Liver (tissue), 8 donors: ENCODE measurements at regions not wholly inside any gene's neighbourhood (a gene's known extent, or its start where the extent isn't known, plus 50 kb on each side); places are given as distances from the start of the nearest gene placed in this dataset.

ENCODE experiments used
- DNase-seq: peaks from one replicate; pipeline ENCODE4 v3.0.0-alpha.2; 2017; ENCODE audit warnings: low spot score
- H3K27ac ChIP-seq, 2 donors: one replicate each; pipeline ENCODE4 v1.7.0; 2013; ENCODE audit warnings: inconsistent platforms in 2 of 2, low read length in 2 of 2, control low read depth in 1 of 2, low read depth in 1 of 2, mild to moderate bottlenecking in 1 of 2
- H3K27me3 ChIP-seq, 4 donors: one replicate each; pipeline versions ENCODE4 v1.6.1 to v1.7.0; 2013; ENCODE audit warnings: low read length in 3 of 4, inconsistent platforms in 1 of 4, mild to moderate bottlenecking in 1 of 4, moderate library complexity in 1 of 4; ENCODE audit not compliant: control insufficient read depth in 4 of 4, insufficient read depth in 4 of 4
- H3K36me3 ChIP-seq, 4 donors: one replicate each; pipeline versions ENCODE4 v1.6.1 to v1.7.0; 2013; ENCODE audit warnings: low read length in 3 of 4, mild to moderate bottlenecking in 3 of 4, low read depth in 1 of 4, moderate library complexity in 1 of 4; ENCODE audit not compliant: control insufficient read depth in 4 of 4, insufficient read depth in 3 of 4
- H3K4me1 ChIP-seq, 4 donors: one replicate each; pipeline versions ENCODE4 v1.6.1 to v1.7.0; 2013; ENCODE audit warnings: low read length in 3 of 4, mild to moderate bottlenecking in 3 of 4, moderate library complexity in 1 of 4; ENCODE audit not compliant: control insufficient read depth in 4 of 4, insufficient read depth in 4 of 4
- H3K4me3 ChIP-seq, 3 donors: one replicate each; pipeline versions ENCODE4 v1.6.1 to v1.7.0; 2013; ENCODE audit warnings: low read length in 3 of 3, control low read depth in 1 of 3, low read depth in 1 of 3, mild to moderate bottlenecking in 1 of 3
- H3K9ac ChIP-seq, 2 donors: one replicate each; pipeline ENCODE4 v1.7.0; 2013; ENCODE audit warnings: low read length in 2 of 2, mild to moderate bottlenecking in 2 of 2, moderate library complexity in 2 of 2, control low read depth in 1 of 2, low read depth in 1 of 2
- H3K9me3 ChIP-seq, 4 donors: one replicate each; pipeline versions ENCODE4 v1.6.1 to v1.7.0; 2013; ENCODE audit warnings: low read length in 3 of 4; ENCODE audit not compliant: control insufficient read depth in 4 of 4
- EGR1 ChIP-seq, 2 donors: IDR thresholded peaks; 2 replicates each; pipeline ENCODE4 v1.6.1; 2016 to 2018; ENCODE audit warnings: antibody characterized with exemption in 2 of 2, low read depth in 2 of 2
- FOXA1 ChIP-seq: IDR thresholded peaks from 2 replicates; pipeline ENCODE4 v1.6.1; 2016; ENCODE audit warnings: antibody characterized with exemption
- FOXA2 ChIP-seq: IDR thresholded peaks from 2 replicates; pipeline ENCODE4 v1.6.1; 2016; ENCODE audit warnings: antibody characterized with exemption
- GABPA ChIP-seq, 2 donors: IDR thresholded peaks in 1 of 2; conservative IDR thresholded peaks in 1 of 2; 2 replicates each; pipeline ENCODE4 v1.6.1; 2016; ENCODE audit warnings: antibody characterized with exemption in 2 of 2, mild to moderate bottlenecking in 1 of 2, moderate library complexity in 1 of 2
- HNF4A ChIP-seq, 2 donors: conservative IDR thresholded peaks; 2 replicates each; pipeline ENCODE4 v1.6.1; 2016; ENCODE audit warnings: antibody characterized with exemption in 2 of 2, mild to moderate bottlenecking in 2 of 2
- HNF4G ChIP-seq: IDR thresholded peaks from 2 replicates; pipeline ENCODE4 v1.6.1; 2016; ENCODE audit warnings: antibody characterized with exemption
- JUND ChIP-seq, 2 donors: IDR thresholded peaks; 2 replicates each; pipeline ENCODE4 v1.6.1; 2016; ENCODE audit warnings: antibody characterized with exemption in 2 of 2
- MAX ChIP-seq: IDR thresholded peaks from 2 replicates; pipeline ENCODE4 v1.6.1; 2016; ENCODE audit warnings: antibody characterized with exemption
- NR2F2 ChIP-seq: IDR thresholded peaks from 2 replicates; pipeline ENCODE4 v1.6.1; 2016; ENCODE audit warnings: antibody characterized with exemption
- RAD21 ChIP-seq, 2 donors: IDR thresholded peaks; 2 replicates each; pipeline ENCODE4 v1.6.1; 2016; ENCODE audit warnings: antibody characterized with exemption in 2 of 2, mild to moderate bottlenecking in 2 of 2
- REST ChIP-seq: IDR thresholded peaks from 2 replicates; pipeline ENCODE4 v1.6.1; 2016; ENCODE audit warnings: antibody characterized with exemption, mild to moderate bottlenecking
- RXRA ChIP-seq, 2 donors: IDR thresholded peaks; 2 replicates each; pipeline ENCODE4 v1.6.1; 2017 to 2018; ENCODE audit warnings: antibody characterized with exemption in 2 of 2, mild to moderate bottlenecking in 1 of 2
- SP1 ChIP-seq: IDR thresholded peaks from 2 replicates; pipeline ENCODE4 v1.6.1; 2018; ENCODE audit warnings: antibody characterized with exemption, mild to moderate bottlenecking
- TAF1 ChIP-seq: conservative IDR thresholded peaks from 2 replicates; pipeline ENCODE4 v1.6.1; 2016; ENCODE audit warnings: antibody characterized with exemption, mild to moderate bottlenecking
- YY1 ChIP-seq: IDR thresholded peaks from 2 replicates; pipeline ENCODE4 v1.6.1; 2016; ENCODE audit warnings: antibody characterized with exemption, mild to moderate bottlenecking
- ZBTB33 ChIP-seq: IDR thresholded peaks from 2 replicates; pipeline ENCODE4 v1.6.1; 2016; ENCODE audit warnings: antibody characterized with exemption
- WGBS: extraction: QIAGEN DNeasy Blood & Tissue Kit; methylation state at CpG from one replicate; pipeline ENCODE4 v1.1.7; 2013; 5-methylcytosine and 5-hydroxymethylcytosine counted together
- TF ChIP-seq, protein P1 (sequence below): fragments of 150-350 bp; IDR thresholded peaks from 2 replicates; pipeline ENCODE4 v1.5.1; 2017; ENCODE audit warnings: improper control_type of control experiment, low read depth, low read length; ENCODE audit not compliant: missing input control
- TF ChIP-seq, protein P2 (sequence below): IDR thresholded peaks from 2 replicates; pipeline ENCODE4 v1.6.1; 2016; ENCODE audit warnings: antibody characterized with exemption
- donor health status: healthy.
- donor health status: healthy.
- donor health status: healthy.
- donor health status: healthy.
- donor health status: healthy.

GRCh38 chr6:12354499-12354898 is 64.3 kb downstream of the EDN1 start:
- H3K27ac ChIP-seq, result no peak overlapping the region
- no peaks in the 10 kb centered on the region for H3K36me3 ChIP-seq
- no peak overlapping the region for H3K4me3 ChIP-seq
- no peaks in the 10 kb centered on the region for H3K27me3 ChIP-seq
- no peak for DNase-seq
- H3K9me3 ChIP-seq, result no peaks in the 10 kb centered on the region
- peaks cover 0 to 6% (median 4%) of the 10 kb centered on the region in 4 donors for H3K4me1 ChIP-seq
- WGBS, result 89% methylated on average over 3 of the region's 3 CpGs
- H3K9ac ChIP-seq, result no peak overlapping the region
- TF ChIP-seq RAD21 (IDR thresholded peaks at IDR 0.05) (no peak), TAF1 (no peak), HNF4A (conservative IDR thresholded peaks at IDR 0.05) (no peak), NR2F2 (no peak), ZBTB33 (no peak), FOXA1 (no peak), RXRA (IDR thresholded peaks at IDR 0.05) (no peak), EGR1 (IDR thresholded peaks at IDR 0.05; ENCODE audit: low read depth in 2 of 2) (no peak), GABPA (IDR thresholded peaks at IDR 0.05 in 1 of 2, conservative IDR thresholded peaks at IDR 0.05 in 1 of 2) (no peak), JUND (IDR thresholded peaks at IDR 0.05) (no peak), SP1 (no peak), HNF4G (no peak), MAX (no peak), REST (no peak), YY1 (no peak), FOXA2 (no peak)
- TF ChIP-seq, protein P1, sequence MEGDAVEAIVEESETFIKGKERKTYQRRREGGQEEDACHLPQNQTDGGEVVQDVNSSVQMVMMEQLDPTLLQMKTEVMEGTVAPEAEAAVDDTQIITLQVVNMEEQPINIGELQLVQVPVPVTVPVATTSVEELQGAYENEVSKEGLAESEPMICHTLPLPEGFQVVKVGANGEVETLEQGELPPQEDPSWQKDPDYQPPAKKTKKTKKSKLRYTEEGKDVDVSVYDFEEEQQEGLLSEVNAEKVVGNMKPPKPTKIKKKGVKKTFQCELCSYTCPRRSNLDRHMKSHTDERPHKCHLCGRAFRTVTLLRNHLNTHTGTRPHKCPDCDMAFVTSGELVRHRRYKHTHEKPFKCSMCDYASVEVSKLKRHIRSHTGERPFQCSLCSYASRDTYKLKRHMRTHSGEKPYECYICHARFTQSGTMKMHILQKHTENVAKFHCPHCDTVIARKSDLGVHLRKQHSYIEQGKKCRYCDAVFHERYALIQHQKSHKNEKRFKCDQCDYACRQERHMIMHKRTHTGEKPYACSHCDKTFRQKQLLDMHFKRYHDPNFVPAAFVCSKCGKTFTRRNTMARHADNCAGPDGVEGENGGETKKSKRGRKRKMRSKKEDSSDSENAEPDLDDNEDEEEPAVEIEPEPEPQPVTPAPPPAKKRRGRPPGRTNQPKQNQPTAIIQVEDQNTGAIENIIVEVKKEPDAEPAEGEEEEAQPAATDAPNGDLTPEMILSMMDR, result no peak
- TF ChIP-seq, protein P2, sequence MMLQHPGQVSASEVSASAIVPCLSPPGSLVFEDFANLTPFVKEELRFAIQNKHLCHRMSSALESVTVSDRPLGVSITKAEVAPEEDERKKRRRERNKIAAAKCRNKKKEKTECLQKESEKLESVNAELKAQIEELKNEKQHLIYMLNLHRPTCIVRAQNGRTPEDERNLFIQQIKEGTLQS, result no peak

DNA sequence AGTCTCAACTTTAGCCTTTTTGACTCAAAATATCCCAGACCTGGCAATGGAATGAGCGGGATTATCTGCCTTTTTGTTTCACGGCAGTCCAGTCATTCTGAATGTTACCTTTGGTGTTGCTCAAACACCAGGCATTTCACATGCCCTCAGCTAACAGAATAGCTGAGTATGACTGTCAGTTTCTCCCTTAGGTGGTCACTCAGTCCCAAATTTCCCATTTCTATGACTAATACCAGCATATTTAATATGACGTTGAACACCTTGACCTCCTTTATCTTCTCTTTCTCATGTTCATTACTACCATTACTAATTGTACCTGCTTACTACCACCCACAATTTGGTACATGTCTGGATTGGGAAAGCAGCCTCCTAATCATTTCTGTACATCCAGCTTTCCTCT is 65.2 kb downstream of the EDN1 start:
- Histone ChIP-seq H3K4me3 (no peak overlapping the region), H3K9me3 (no peaks in the 10 kb centered on the region), H3K27ac (no peak overlapping the region), H3K27me3 (no peaks in the 10 kb centered on the region), H3K36me3 (no peaks in the 10 kb centered on the region), H3K4me1 (peaks cover 0 to 6% (median 4%) of the 10 kb centered on the region in 4 donors), H3K9ac (no peak overlapping the region)
- no peak for DNase-seq
- 95% methylated on average over 3 of the region's 3 CpGs for WGBS
- TF ChIP-seq, protein P2, result no peak
- no peak for TF ChIP-seq YY1
- TF ChIP-seq RXRA (IDR thresholded peaks at IDR 0.05), result no peak
- TF ChIP-seq HNF4G, result no peak
- no peak for TF ChIP-seq GABPA (IDR thresholded peaks at IDR 0.05 in 1 of 2, conservative IDR thresholded peaks at IDR 0.05 in 1 of 2)
- TF ChIP-seq JUND (IDR thresholded peaks at IDR 0.05), result no peak
- TF ChIP-seq FOXA1, result no peak
- TF ChIP-seq MAX, result no peak
- TF ChIP-seq HNF4A (conservative IDR thresholded peaks at IDR 0.05), result no peak
- TF ChIP-seq, protein P1, result no peak
